Stimulated activated CD4-positive, alpha-beta T cell treated with anti-CD3 and anti-CD28 coated beads, Interleukin-4, amount 100 ng/mL, for 4 hours (primary cell): ENCODE measurements at regions not wholly inside any gene's neighbourhood (a gene's known extent, or its start where the extent isn't known, plus 50 kb on each side); places are given as distances from the start of the nearest gene placed in this dataset.

ENCODE experiments used
- DNase-seq, 2 experiments: peaks; one replicate each; pipeline ENCODE4 v3.0.0-alpha.2; 2020

GRCh38 chr1:229828461-229828860, 202.4 kb downstream of the URB2 start:
- DNase-seq: no peak

DNA sequence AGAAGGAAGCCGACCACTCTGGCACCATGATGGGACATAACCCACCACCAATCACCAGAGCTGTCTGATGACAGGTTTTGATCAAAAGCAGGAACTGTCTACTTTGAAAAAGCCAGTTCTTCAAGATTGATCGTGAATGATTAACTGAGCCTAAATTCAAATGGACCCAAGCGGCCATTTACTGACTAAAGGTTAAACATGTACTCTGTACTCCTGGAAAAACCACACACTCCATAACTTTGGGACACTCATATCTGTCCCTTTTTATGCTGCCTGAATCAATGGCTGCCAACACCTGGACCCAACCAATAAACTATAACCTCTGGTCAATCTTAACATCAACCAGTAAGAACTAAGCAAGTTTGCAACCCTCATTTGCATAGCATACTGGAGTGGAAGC, 206.6 kb downstream of the URB2 start:
- no peak for DNase-seq

DNA sequence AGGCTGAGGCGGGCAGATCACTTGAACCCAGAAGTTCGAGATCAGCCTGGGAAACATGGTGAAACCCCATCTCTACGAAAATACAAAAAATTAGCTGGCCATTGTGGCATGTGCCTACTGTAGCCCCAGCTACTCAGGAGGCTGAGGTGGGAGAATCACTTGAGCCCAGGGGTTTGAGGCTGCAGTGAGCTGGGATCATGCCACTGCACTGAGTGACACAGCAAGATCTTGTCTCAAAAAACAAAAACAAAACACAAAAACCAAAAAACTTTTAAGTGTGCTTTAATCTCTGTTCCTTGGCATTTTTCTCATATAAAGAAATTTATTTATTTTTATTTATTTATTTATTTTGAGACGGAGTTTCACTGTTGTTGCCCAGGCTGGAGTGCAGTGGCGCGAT, 208.2 kb downstream of the URB2 start:
- DNase-seq: no peak

- DNase-seq: no peak
Observed at GRCh38 chr1:229835226-229835625, 209.2 kb downstream of the URB2 start.

DNA sequence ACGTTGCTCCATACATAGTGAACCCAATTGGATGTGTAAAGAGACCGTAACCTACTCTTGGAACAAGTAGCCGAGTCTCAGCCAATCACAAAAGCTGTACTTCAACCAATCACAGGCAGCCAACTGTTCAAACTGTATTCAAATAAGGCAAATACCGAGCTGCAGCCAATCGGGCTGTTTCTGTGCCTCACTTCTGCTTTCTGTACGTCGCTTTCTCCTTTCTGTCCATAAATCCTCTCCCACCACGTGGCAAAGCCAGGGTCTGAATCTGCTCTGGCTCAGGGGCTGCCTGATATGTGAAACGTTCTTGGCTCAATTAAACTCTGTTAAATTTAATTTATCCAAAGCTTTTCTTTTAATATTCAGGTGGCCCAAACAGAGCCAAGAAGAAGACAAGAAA, 210.3 kb downstream of the URB2 start:
- DNase-seq: no peak

DNA sequence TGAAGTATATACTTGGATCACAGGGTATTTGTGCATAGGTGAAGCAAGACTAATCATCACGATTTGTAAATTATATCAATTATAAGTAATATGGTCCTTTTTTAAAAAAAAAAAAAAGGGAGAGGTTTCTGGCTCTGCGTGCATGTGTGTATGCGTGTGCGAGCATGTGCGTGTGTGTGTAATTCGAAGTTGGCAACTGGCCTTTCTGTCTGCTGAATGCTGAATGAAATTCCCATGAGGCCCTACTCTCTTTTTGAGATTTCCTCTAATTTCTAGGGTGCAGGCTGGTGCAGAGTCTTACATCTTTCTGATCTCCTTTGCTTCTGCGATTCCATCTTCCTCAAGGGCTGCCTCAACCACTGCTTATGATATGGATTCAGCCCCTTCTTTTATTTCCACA, 212.2 kb downstream of the URB2 start:
- no peak for DNase-seq

DNA sequence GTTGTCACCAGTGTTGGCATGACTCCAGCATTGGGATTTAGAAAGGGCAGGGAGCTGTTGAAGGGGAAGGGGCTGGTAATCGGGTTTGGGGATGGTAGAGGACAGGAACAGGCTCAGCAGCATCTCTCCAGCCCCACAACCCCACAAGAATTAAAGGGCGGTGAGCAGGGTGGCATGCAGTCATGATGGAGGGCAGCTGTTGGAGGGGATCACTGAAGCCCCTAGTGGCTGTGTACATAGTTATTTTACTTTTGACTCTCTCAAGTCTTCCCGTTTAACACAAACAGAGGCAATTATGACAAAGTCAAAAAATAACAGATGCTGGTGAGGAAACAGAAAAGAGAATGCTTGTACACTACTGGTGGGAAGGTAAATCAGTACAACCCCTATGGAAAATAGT, 213.8 kb downstream of the URB2 start:
- DNase-seq: no peak

DNA sequence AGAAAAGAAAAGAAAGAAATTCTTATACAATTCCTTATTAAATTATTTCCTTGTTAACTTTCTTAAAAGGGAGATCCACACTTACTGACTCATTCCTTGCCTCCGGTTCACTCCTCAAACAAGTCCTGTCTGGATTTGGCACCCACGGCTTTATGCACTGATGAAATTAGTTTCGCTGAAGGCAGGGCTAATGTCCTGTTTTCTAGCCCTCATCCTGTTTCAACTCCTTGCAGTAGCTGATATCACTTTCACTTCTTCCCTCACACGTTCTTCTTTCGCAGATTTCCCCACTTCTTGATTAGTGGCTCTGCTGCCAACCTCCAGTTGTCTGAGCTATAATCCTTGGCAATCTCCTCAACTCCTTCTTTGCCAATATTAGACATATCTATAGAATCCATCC, 215.2 kb downstream of the URB2 start:
- DNase-seq: no peak

DNA sequence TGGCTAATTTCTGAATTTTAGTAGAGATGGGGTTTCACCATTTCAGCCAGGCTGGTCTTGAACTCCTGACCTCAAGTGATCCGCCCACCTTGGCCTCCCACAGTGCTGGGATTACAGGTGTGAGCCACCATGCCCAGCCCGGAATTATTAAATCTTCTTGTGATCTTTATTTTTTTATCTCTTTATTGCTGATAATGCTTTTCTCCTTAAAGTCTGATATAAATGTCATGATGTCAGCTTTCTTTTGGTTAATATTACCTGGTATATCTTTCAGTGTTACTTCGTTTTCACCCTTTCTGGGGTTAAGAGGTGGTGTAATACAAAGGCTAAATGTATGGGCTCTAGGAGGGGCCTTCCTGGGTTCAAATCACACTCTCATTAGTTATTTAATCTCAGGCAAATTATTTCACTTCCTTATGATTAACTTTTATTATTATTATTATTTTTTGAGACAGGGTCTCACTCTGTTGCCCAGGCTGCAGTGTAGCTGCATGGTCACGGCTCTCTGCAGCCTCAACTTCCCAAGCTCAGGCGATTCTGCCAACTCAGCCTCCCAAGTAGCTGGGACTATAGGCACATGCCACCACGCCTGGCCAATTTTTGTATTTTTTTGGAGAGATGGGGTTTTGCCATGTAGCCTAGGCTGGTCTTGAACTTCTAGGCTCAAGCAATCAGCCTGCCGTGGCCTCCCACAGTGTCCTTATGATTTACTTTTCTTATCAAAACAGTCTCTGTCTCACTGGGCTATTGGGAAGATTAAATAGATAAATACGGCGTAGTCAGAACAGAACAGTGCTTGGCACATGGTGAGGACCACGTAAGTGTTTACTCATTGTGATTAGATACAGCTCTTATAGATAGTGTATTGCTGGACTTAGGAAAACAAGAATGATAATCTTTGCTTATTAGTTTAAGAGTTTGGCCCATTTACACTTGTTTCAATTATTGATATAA, 216.5 kb downstream of the URB2 start:
- no peak for DNase-seq

- no peak for DNase-seq
Observed at GRCh38 chr1:229843627-229844238, 217.7 kb downstream of the URB2 start.

GRCh38 chr1:229844675-229845074, 218.6 kb downstream of the URB2 start:
- no peak for DNase-seq

DNA sequence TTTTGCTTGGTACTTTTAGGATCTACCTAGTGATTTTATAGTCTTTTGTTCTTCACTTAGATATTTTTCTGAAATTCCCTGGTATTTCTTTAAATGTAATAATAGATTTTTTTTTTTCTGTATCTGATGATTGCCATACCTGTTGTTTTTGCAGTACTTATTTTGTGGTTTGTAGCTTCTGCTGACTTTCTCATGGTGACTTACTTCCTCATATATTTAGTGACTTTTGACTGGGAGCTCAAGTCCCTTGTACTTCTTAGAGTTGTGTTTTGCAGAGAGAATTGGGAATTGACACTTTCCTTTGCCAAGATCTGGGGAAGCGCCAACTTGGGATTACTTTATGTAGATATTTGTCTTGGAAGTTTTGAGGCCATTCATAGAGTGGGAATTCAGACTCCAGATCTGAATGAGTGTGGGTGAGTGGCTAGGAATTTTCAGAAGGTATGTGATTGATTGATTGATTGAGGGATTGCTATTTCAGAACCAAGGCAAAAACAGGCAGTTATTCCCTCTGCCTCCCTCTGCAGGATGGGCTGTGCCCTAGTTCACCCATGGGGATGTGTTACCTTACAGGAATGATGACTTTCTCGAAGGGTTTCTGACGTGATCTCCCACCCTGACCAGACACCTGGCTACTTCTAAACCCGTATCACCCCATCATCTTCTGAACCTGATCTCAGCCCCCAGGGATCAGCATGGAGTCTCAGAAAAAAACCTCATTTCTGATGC, 219.5 kb downstream of the URB2 start:
- DNase-seq: no peak

DNA sequence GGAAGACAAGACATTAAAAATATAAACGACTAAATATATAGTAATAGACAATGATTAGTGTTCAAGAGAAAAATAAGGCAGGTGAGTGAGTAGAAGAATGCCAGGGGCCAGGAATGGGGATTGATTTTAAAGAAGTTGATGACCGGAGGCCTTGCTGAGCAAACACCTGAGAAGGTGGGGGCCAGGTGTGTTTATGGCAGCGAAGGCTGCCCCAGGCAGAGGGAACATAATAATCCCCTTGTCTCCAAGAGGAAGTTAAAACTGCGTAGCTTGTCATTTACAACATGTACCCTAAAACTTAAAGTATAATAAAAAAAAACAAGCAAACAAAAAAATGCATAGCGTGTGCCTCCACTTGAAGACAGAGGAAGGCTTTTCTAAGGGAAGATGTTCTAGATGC, 220.3 kb downstream of the URB2 start:
- DNase-seq: no peak

- DNase-seq: no peak
Observed at GRCh38 chr1:229848752-229849677, 218.0 kb upstream of the GALNT2 start.

DNA sequence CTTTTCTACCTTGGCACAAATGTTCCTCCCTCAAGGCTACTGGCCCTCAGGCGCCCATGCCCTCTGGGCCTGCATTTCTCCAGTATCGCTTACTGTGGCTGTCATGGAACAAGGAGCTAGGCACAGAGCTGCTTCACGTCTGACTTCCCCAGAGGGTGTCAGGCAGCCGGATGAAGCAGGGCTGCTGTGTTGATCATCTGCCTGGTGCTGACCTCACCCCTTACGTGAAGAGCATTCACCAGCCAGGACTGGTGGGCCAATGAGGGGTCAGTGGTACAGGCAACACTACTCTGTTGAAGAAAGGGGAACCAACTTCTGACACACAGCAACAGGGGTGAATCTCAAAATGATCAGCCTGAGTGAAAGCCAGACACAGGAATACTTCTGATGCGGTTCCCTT, 215.5 kb upstream of the GALNT2 start:
- DNase-seq: no peak

DNA sequence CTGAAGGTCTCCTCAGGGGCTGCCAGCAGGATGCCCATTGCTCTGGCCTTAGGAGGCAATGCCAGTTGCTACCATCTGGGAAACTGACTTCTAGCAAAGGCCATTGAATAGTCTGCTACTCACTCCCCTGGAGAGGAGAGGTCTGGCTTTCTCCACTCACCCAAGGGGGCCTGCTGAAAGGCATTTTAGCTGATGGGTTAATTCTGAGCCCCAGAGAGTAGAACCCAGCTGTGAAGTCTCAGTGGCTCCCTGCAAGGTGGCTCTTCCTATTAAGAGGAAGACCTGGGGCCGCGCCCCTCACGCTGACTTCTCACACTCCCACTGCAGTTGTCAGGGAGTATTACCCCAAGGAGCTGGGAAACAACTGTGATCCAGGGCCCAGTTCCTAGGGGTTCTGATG, 213.3 kb upstream of the GALNT2 start:
- no peak for DNase-seq

DNA sequence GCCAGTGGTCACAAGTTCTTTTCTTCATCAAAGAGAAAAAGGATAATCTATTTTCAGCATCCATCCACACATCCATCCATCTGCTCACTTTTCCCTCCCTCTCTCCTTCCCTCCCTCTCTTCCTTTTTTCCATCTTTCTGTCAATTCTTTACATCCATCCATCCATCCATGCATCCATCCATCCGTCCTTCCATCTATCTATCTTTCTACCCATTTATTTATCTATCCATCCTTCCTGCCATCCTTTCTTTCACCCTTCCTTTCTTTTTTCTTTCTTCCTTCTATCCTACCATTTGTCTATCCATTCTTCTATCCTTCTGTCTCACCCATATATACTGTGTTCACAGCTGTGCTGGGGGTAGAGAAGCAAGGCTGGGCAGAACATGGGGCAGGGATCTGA, 212.4 kb upstream of the GALNT2 start:
- no peak for DNase-seq

GRCh38 chr1:229856009-229856650, 210.9 kb upstream of the GALNT2 start:
- peak; percentile 2 to 11 for DNase-seq

DNA sequence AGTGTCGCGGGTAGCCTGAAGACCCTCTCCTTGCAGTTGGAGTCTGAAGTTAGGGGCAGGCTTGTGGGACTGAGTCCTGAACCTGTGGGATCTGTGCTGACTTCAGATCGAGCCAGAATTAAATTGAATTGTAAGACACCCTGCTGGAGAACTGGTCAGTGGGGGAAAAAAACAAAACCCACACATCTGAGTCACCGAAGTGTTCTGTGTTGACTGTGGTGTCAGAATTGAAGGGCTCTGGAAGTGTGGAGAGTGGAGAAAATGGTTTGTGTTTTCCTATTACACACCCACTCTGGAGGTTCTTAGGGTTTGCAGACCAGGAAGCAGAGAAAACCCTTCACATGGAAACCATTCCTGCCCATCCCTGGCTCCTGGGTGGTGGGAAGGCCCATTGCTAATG, 209.5 kb upstream of the GALNT2 start:
- DNase-seq: no peak

DNA sequence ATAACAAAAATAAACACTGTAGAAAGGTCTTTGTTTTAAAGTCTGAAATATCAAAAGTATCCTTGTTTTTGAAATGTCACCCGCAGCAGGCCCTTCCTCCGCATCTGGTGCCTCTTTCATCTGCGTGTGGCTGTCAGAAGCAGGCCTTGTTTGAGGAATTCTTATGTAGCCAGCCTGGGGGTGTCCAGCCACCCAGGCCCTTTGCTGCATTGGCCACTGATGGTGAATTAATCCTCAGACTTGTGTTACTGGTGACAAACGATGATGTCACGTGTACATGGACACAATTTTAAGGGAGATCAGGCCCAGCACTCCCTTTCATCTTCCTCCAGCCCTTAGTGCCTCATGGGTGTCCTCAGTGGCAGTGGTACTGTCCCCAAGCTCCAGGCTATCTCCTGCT, 208.0 kb upstream of the GALNT2 start:
- DNase-seq: no peak

GRCh38 chr1:229860926-229861325, 206.1 kb upstream of the GALNT2 start:
- DNase-seq: no peak
